OCI-LY1 (cell line): ENCODE measurements at regions not wholly inside any gene's neighbourhood (a gene's known extent, or its start where the extent isn't known, plus 50 kb on each side); places are given as distances from the start of the nearest gene placed in this dataset.

Source experiments
- H2AFZ ChIP-seq: fragments of 200-600 bp; sonication (generic), shearing (Covaris generic); 2 replicates; pipeline ENCODE4 v1.6.0; 2014; ENCODE audit warnings: antibody characterized with exemption, mild to moderate bottlenecking, low read length
- H3F3A ChIP-seq: fragments of 200-600 bp; sonication (generic), shearing (Covaris generic); 2 replicates; pipeline ENCODE4 v1.6.0; 2014; ENCODE audit warnings: mild to moderate bottlenecking, antibody characterized with exemption, low read length, moderate library complexity; ENCODE audit not compliant: insufficient read depth
- H3K27ac ChIP-seq: fragments of 200-600 bp; sonication (generic); 2 replicates; pipeline ENCODE4 v1.5.1; 2014; ENCODE audit warnings: low read length, mixed run types, mild to moderate bottlenecking, low read depth; ENCODE audit not compliant: poor library complexity, severe bottlenecking
- H3K27me3 ChIP-seq: fragments of 200-600 bp; sonication (generic); 2 replicates; pipeline ENCODE4 v1.6.0; 2014; ENCODE audit warnings: antibody characterized with exemption, mild to moderate bottlenecking, low read length, moderate library complexity; ENCODE audit not compliant: insufficient read depth
- H3K36me3 ChIP-seq: fragments of 200-600 bp; sonication (generic); 2 replicates; pipeline ENCODE4 v1.6.1; 2014; ENCODE audit warnings: mild to moderate bottlenecking, antibody characterized with exemption, low read length, moderate library complexity, mixed read lengths; ENCODE audit not compliant: insufficient read depth
- H3K4me1 ChIP-seq: fragments of 200-600 bp; sonication (generic); 2 replicates; pipeline ENCODE4 v1.5.1; 2014; ENCODE audit warnings: mild to moderate bottlenecking, low read length, moderate library complexity; ENCODE audit not compliant: insufficient read depth, severe bottlenecking
- H3K4me2 ChIP-seq: fragments of 200-600 bp; sonication (generic), shearing (Covaris generic); 2 replicates; pipeline ENCODE4 v1.6.1; 2014; ENCODE audit warnings: low read length
- H3K4me3 ChIP-seq: fragments of 200-600 bp; sonication (generic); 2 replicates; pipeline ENCODE4 v1.5.1; 2014; ENCODE audit warnings: low read length, low read depth, mild to moderate bottlenecking, mixed read lengths; ENCODE audit not compliant: poor library complexity, severe bottlenecking
- H3K79me2 ChIP-seq: fragments of 200-600 bp; shearing (Covaris generic); 2 replicates; pipeline ENCODE4 v1.6.1; 2016; ENCODE audit warnings: mixed run types, low read length, mixed read lengths; ENCODE audit not compliant: insufficient read depth
- H3K9ac ChIP-seq: fragments of 200-600 bp; sonication (generic), shearing (Covaris generic); 2 replicates; pipeline ENCODE4 v1.6.1; 2014; ENCODE audit warnings: mild to moderate bottlenecking, low read length, mixed read lengths
- H3K9me2 ChIP-seq: fragments of 200-600 bp; sonication (generic), shearing (Covaris generic); 2 replicates; pipeline ENCODE4 v1.6.1; 2014; ENCODE audit warnings: low read depth, mild to moderate bottlenecking, low read length, mixed read lengths
- H3K9me3 ChIP-seq: fragments of 200-600 bp; shearing (Covaris generic); 2 replicates; pipeline ENCODE4 v1.6.1; 2014; ENCODE audit warnings: low read length, mixed read lengths
- H4K20me1 ChIP-seq: fragments of 200-600 bp; sonication (generic), shearing (Covaris generic); 2 replicates; pipeline ENCODE4 v1.6.0; 2016; ENCODE audit warnings: mild to moderate bottlenecking, low read length; ENCODE audit not compliant: insufficient read depth
- CTCF ChIP-seq: fragments of 200-600 bp; sonication (generic), shearing (Covaris generic); IDR thresholded peaks from 2 replicates; pipeline ENCODE4 v1.5.1; 2017; ENCODE audit warnings: mild to moderate bottlenecking, antibody characterized with exemption, low read length, moderate library complexity, mixed read lengths
- EZH2 ChIP-seq: fragments of 200-600 bp; sonication (generic), shearing (Covaris generic); IDR thresholded peaks from 2 replicates; pipeline ENCODE4 v1.8.0; 2017; ENCODE audit warnings: borderline replicate concordance, mixed run types, mild to moderate bottlenecking, antibody characterized with exemption, low read length, moderate library complexity, mixed read lengths

- Histone ChIP-seq H3K27me3 (no peaks in the 10 kb centered on the region), H4K20me1 (no peaks in the 10 kb centered on the region), H3K79me2 (no peaks in the 10 kb centered on the region), H3K4me2 (no peak overlapping the region), H3K36me3 (no peaks in the 10 kb centered on the region), H3K9me3 (peaks cover 2% of the 10 kb centered on the region; the same call in 1 of the 2 replicates), H2AFZ (peak overlapping the region; percentile 65; the same call in 1 of the 2 replicates), H3F3A (no peaks in the 10 kb centered on the region), H3K4me3 (no peak overlapping the region), H3K4me1 (peaks cover 24% of the 10 kb centered on the region), H3K9ac (no peak overlapping the region), H3K9me2 (no peaks in the 10 kb centered on the region), H3K27ac (no peak overlapping the region)
- no peak for TF ChIP-seq CTCF
- no peak for TF ChIP-seq EZH2
These were observed 441.8 kb downstream of the CMPK2 start for GRCh38 chr2:6423944-6424343.

GRCh38 chr2:6425032-6425431 is 440.7 kb downstream of the CMPK2 start:
- H3K4me3 ChIP-seq, result no peak overlapping the region
- no peak overlapping the region for H3K4me2 ChIP-seq
- TF ChIP-seq EZH2, result no peak
- TF ChIP-seq CTCF, result no peak
- H3K9ac ChIP-seq, result no peak overlapping the region
- no peak overlapping the region for H2AFZ ChIP-seq
- H3K36me3 ChIP-seq, result no peaks in the 10 kb centered on the region
- H4K20me1 ChIP-seq, result no peaks in the 10 kb centered on the region
- no peaks in the 10 kb centered on the region for H3K9me2 ChIP-seq
- no peaks in the 10 kb centered on the region for H3F3A ChIP-seq
- H3K79me2 ChIP-seq, result no peaks in the 10 kb centered on the region
- no peaks in the 10 kb centered on the region for H3K27me3 ChIP-seq
- H3K27ac ChIP-seq, result no peak overlapping the region
- peaks cover 34% of the 10 kb centered on the region for H3K4me1 ChIP-seq
- peaks cover 2% of the 10 kb centered on the region; the same call in 1 of the 2 replicates for H3K9me3 ChIP-seq

GRCh38 chr2:6429210-6429986 is 436.3 kb downstream of the CMPK2 start:
- no peak overlapping the region for H3K4me3 ChIP-seq
- no peaks in the 10 kb centered on the region for H3K9me2 ChIP-seq
- no peaks in the 10 kb centered on the region for H3K79me2 ChIP-seq
- no peaks in the 10 kb centered on the region; the same call in 1 of the 2 replicates for H3K36me3 ChIP-seq
- H3K9me3 ChIP-seq, result peaks cover 13% of the 10 kb centered on the region; the same call in 1 of the 2 replicates
- no peak overlapping the region for H3K9ac ChIP-seq
- H3K4me1 ChIP-seq, result peaks cover 27% of the 10 kb centered on the region
- no peak overlapping the region for H3K4me2 ChIP-seq
- H2AFZ ChIP-seq, result peak overlapping the region; percentile 78
- no peaks in the 10 kb centered on the region for H4K20me1 ChIP-seq
- TF ChIP-seq CTCF (no peak), EZH2 (no peak)
- no peaks in the 10 kb centered on the region for H3K27me3 ChIP-seq
- no peaks in the 10 kb centered on the region for H3F3A ChIP-seq
- H3K27ac ChIP-seq, result no peak overlapping the region
